HL-60 (cell line): ENCODE measurements at regions not wholly inside any gene's neighbourhood (a gene's known extent, or its start where the extent isn't known, plus 50 kb on each side); places are given as distances from the start of the nearest gene placed in this dataset.

ENCODE experiments used
- DNase-seq, 2 experiments: peaks; one replicate each; pipeline ENCODE4 v3.0.0-alpha.2; 2010 to 2020; ENCODE audit warnings: low read depth in 1 of 2, low spot score in 1 of 2
- H3K27ac ChIP-seq: fragments of 250-450 bp; sonication (Bioruptor Pico); replicated peaks from 2 replicates; pipeline ENCODE4 v1.5.1; 2020; ENCODE audit warnings: mild to moderate bottlenecking, moderate library complexity
- H3K27me3 ChIP-seq: fragments of 250-450 bp; sonication (Bioruptor Pico); 2 replicates; pipeline ENCODE4 v1.5.1; 2021; ENCODE audit warnings: mild to moderate bottlenecking, moderate library complexity; ENCODE audit not compliant: insufficient read depth, poor library complexity, severe bottlenecking
- H3K4me3 ChIP-seq: replicated peaks from 2 replicates; pipeline ENCODE4 v1.5.1; 2011; ENCODE audit warnings: mild to moderate bottlenecking, control low read depth, low read length; ENCODE audit not compliant: insufficient read depth
- CTCF ChIP-seq: IDR thresholded peaks from one replicate; pipeline ENCODE4 v1.5.1; 2011; ENCODE audit warnings: low read length, control low read depth, inconsistent platforms; ENCODE audit not compliant: insufficient read depth
- GABPA ChIP-seq: IDR thresholded peaks from 2 replicates; pipeline ENCODE4 v1.6.1; 2012; ENCODE audit warnings: low read depth
- POLR2AphosphoS5 ChIP-seq: IDR thresholded peaks from 2 replicates; pipeline ENCODE4 v1.6.1; 2012; ENCODE audit warnings: low read depth
- REST ChIP-seq: IDR thresholded peaks from 2 replicates; pipeline ENCODE4 v1.6.1; 2012; ENCODE audit warnings: low read depth; ENCODE audit not compliant: insufficient replicate concordance
- SPI1 ChIP-seq: IDR thresholded peaks from 2 replicates; pipeline ENCODE4 v1.6.1; 2012; ENCODE audit warnings: low read depth, mild to moderate bottlenecking, borderline replicate concordance

DNA sequence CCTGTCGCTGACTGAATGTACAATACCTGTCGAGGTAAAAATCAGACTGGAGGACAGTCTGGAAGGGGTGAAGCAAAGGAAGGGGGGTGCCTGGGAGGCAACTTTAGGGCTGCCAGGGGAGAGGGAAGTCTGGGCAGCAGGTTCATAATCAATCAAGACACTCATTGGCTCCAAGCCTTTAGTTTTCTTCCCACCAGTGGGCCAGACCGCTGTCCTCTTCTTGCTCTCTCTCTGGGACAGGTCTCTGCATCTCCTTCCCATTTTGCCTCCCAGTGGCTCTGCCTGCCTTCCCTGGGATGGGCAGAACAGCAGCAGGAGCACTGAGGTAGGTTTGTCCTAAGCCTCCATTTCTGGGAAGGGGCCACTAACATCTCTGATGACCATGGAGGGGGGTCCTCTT lies 206.5 kb downstream of the TTC8 start:
- no peak overlapping the region for H3K4me3 ChIP-seq
- no peak for DNase-seq
- H3K27ac ChIP-seq = no peak overlapping the region
- TF ChIP-seq POLR2AphosphoS5 = no peak
- TF ChIP-seq GABPA = no peak
- TF ChIP-seq CTCF = no peak
- TF ChIP-seq REST = no peak
- no peak for TF ChIP-seq SPI1
- peaks cover 12% of the 10 kb centered on the region for H3K27me3 ChIP-seq

- no peak overlapping the region for H3K4me3 ChIP-seq
- TF ChIP-seq SPI1 = peak; percentile 20; the same call in 1 of the 2 replicates
- no peak for TF ChIP-seq REST
- no peak for DNase-seq
- peaks cover 12% of the 10 kb centered on the region for H3K27me3 ChIP-seq
- H3K27ac ChIP-seq = no peak overlapping the region
These were observed 207.7 kb downstream of the TTC8 start for GRCh38 chr14:89032086-89032649.

GRCh38 chr14:89033756-89034155 lies 209.3 kb downstream of the TTC8 start:
- no peak overlapping the region for H3K4me3 ChIP-seq
- no peak overlapping the region for H3K27ac ChIP-seq
- H3K27me3 ChIP-seq = no peaks in the 10 kb centered on the region
- DNase-seq = no peak
- no peak for TF ChIP-seq POLR2AphosphoS5
- TF ChIP-seq REST = no peak
- TF ChIP-seq GABPA = no peak
- TF ChIP-seq SPI1 = no peak
- TF ChIP-seq CTCF = no peak

- no peaks in the 10 kb centered on the region for H3K27me3 ChIP-seq
- no peak overlapping the region for H3K27ac ChIP-seq
- DNase-seq = no peak
- TF ChIP-seq POLR2AphosphoS5 = no peak
- no peak for TF ChIP-seq SPI1
- TF ChIP-seq GABPA = no peak
- TF ChIP-seq CTCF = no peak
- no peak for TF ChIP-seq REST
- H3K4me3 ChIP-seq = no peak overlapping the region
These were observed 211.9 kb downstream of the TTC8 start for GRCh38 chr14:89036371-89036770.
